Uterus (tissue), 2 donors: ENCODE measurements at regions not wholly inside any gene's neighbourhood (a gene's known extent, or its start where the extent isn't known, plus 50 kb on each side); places are given as distances from the start of the nearest gene placed in this dataset.

Source experiments
- POLR2A ChIP-seq, 2 donors: fragments of 450-650 bp; IDR thresholded peaks; one replicate each; pipeline ENCODE4 v1.6.1; 2016; ENCODE audit warnings: antibody characterized with exemption in 2 of 2, mild to moderate bottlenecking in 1 of 2, moderate library complexity in 1 of 2
- TF ChIP-seq, protein P1 (sequence below), 4 experiments: fragments of 200-600 bp in 2 of 4; fragments of 450-650 bp in 2 of 4; sonication (generic) in 2 of 4; IDR thresholded peaks; one replicate each; pipeline ENCODE4 v1.5.1; 2016 to 2019; ENCODE audit warnings: antibody characterized with exemption in 4 of 4, mild to moderate bottlenecking in 2 of 4, moderate library complexity in 1 of 4

DNA sequence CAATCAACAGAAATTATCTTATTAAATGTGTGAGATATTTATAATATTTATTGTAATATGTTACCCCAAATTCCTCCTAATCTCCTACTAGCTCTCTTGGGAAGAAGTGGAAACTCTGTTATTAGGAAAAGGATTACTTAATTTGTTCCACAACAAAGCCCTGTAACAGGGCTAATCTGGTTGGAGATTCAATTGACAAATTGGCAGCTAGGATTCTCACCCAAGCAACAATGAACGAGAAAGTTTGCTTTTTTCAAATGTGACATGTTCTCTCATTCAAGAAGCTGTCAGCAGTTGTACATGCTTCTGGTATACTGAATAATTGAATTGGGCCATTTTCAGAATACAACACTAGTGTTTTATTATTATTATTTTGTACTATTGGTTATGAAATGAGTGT, 367.9 kb upstream of the ADGRL4 start:
- TF ChIP-seq, protein P1, sequence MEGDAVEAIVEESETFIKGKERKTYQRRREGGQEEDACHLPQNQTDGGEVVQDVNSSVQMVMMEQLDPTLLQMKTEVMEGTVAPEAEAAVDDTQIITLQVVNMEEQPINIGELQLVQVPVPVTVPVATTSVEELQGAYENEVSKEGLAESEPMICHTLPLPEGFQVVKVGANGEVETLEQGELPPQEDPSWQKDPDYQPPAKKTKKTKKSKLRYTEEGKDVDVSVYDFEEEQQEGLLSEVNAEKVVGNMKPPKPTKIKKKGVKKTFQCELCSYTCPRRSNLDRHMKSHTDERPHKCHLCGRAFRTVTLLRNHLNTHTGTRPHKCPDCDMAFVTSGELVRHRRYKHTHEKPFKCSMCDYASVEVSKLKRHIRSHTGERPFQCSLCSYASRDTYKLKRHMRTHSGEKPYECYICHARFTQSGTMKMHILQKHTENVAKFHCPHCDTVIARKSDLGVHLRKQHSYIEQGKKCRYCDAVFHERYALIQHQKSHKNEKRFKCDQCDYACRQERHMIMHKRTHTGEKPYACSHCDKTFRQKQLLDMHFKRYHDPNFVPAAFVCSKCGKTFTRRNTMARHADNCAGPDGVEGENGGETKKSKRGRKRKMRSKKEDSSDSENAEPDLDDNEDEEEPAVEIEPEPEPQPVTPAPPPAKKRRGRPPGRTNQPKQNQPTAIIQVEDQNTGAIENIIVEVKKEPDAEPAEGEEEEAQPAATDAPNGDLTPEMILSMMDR (IDR thresholded peaks at IDR 0.05), result no peak
- no peak for TF ChIP-seq POLR2A (IDR thresholded peaks at IDR 0.05)
